Thyroid gland (tissue), 4 donors: ENCODE measurements at regions not wholly inside any gene's neighbourhood (a gene's known extent, or its start where the extent isn't known, plus 50 kb on each side); places are given as distances from the start of the nearest gene placed in this dataset.

Source experiments
- DNase-seq, 2 donors: peaks; one replicate each; pipeline ENCODE4 v3.0.0-alpha.2; 2019
- H3K27ac ChIP-seq, 3 donors: fragments of 200-600 bp; sonication (generic); 1 replicate in 2 of 3; 2 replicates in 1 of 3; pipeline ENCODE4 v1.5.1; 2016 to 2019; ENCODE audit warnings: mild to moderate bottlenecking in 1 of 3, moderate library complexity in 1 of 3
- H3K27me3 ChIP-seq: fragments of 200-600 bp; sonication (generic); one replicate; pipeline ENCODE4 v1.5.1; 2019
- H3K36me3 ChIP-seq, 2 donors: fragments of 200-600 bp; sonication (generic); one replicate each; pipeline ENCODE4 v1.5.1; 2016 to 2019
- H3K4me1 ChIP-seq, 2 donors: fragments of 200-600 bp; sonication (generic); one replicate each; pipeline ENCODE4 v1.5.1; 2017 to 2019
- H3K4me3 ChIP-seq, 3 donors: fragments of 200-600 bp; sonication (generic); replicated peaks in 1 of 3; 1 replicate in 2 of 3; 2 replicates in 1 of 3; pipeline ENCODE4 v1.5.1; 2016; ENCODE audit warnings: mild to moderate bottlenecking in 1 of 3
- H3K9me3 ChIP-seq: fragments of 200-600 bp; sonication (generic); one replicate; pipeline ENCODE4 v1.5.1; 2017
- CTCF ChIP-seq, 6 experiments: fragments of 200-600 bp in 3 of 6; fragments of 450-650 bp in 3 of 6; sonication (generic) in 3 of 6; IDR thresholded peaks; one replicate each; pipeline ENCODE4 v1.5.1; 2016 to 2019; ENCODE audit warnings: antibody characterized with exemption in 6 of 6, mild to moderate bottlenecking in 2 of 6, inconsistent platforms in 1 of 6, moderate library complexity in 1 of 6
- POLR2A ChIP-seq, 2 donors: fragments of 450-650 bp; IDR thresholded peaks; one replicate each; pipeline ENCODE4 v1.6.1; 2017; ENCODE audit warnings: antibody characterized with exemption in 2 of 2, mild to moderate bottlenecking in 2 of 2, moderate library complexity in 1 of 2
- WGBS, 2 donors: methylation state at CpG; one replicate each; pipeline ENCODE4 v1.1.5; 2017; 5-methylcytosine and 5-hydroxymethylcytosine counted together
- intact Hi-C: fragments of 100-400 bp; cut with DNase I; formaldehyde crosslinking; loops from one replicate; pipeline ENCODE4 v1.15.1; 2023

- DNase-seq = no peak
- intact Hi-C loops = no loop called here
- no peak overlapping the region for H3K4me3 ChIP-seq
- no peak for TF ChIP-seq POLR2A (IDR thresholded peaks at IDR 0.05)
- no peak for TF ChIP-seq CTCF (IDR thresholded peaks at IDR 0.05)
- no peaks in the 10 kb centered on the region for H3K9me3 ChIP-seq
- H3K27ac ChIP-seq = no peak overlapping the region
- no peaks in the 10 kb centered on the region for H3K27me3 ChIP-seq
- H3K4me1 ChIP-seq = no peaks in the 10 kb centered on the region
- no peaks in the 10 kb centered on the region for H3K36me3 ChIP-seq
These were observed 103.2 kb upstream of the SH3BP4 start for GRCh38 chr2:234848578-234848977.

GRCh38 chr2:234847639-234848038 is 104.2 kb upstream of the SH3BP4 start:
- TF ChIP-seq POLR2A (IDR thresholded peaks at IDR 0.05) (no peak), CTCF (IDR thresholded peaks at IDR 0.05) (no peak)
- no peaks in the 10 kb centered on the region for H3K4me1 ChIP-seq
- no peaks in the 10 kb centered on the region for H3K36me3 ChIP-seq
- 93 to 98% methylated on average over 6 of the region's 6 CpGs for WGBS, 2 donors
- DNase-seq = no peak
- no peaks in the 10 kb centered on the region for H3K9me3 ChIP-seq
- H3K27me3 ChIP-seq = no peaks in the 10 kb centered on the region
- H3K27ac ChIP-seq = no peak overlapping the region
- intact Hi-C loops = no loop called here
- no peak overlapping the region for H3K4me3 ChIP-seq

GRCh38 chr2:234847364-234847635 is 104.5 kb upstream of the SH3BP4 start:
- H3K36me3 ChIP-seq = no peaks in the 10 kb centered on the region
- H3K27me3 ChIP-seq = no peaks in the 10 kb centered on the region
- WGBS, 2 donors = 90 to 91% methylated on average over 6 of the region's 6 CpGs
- H3K4me1 ChIP-seq = no peaks in the 10 kb centered on the region
- no peak for TF ChIP-seq CTCF (IDR thresholded peaks at IDR 0.05)
- TF ChIP-seq POLR2A (IDR thresholded peaks at IDR 0.05) = no peak
- no peaks in the 10 kb centered on the region for H3K9me3 ChIP-seq
- DNase-seq = no peak
- no peak overlapping the region for H3K27ac ChIP-seq
- intact Hi-C loops = no loop called here
- no peak overlapping the region for H3K4me3 ChIP-seq

GRCh38 chr2:234846599-234847363 is 105.0 kb upstream of the SH3BP4 start:
- H3K27ac ChIP-seq = no peak overlapping the region
- 89 to 93% methylated on average over 11 of the region's 11 CpGs for WGBS, 2 donors

More at GRCh38 chr2:234846599-234847363, 105.0 kb upstream of the SH3BP4 start:
- no peak for TF ChIP-seq POLR2A (IDR thresholded peaks at IDR 0.05)
- TF ChIP-seq CTCF (IDR thresholded peaks at IDR 0.05) = no peak
- H3K4me1 ChIP-seq = no peaks in the 10 kb centered on the region
- H3K9me3 ChIP-seq = no peaks in the 10 kb centered on the region
- intact Hi-C loops = no loop called here
- no peaks in the 10 kb centered on the region for H3K36me3 ChIP-seq
- no peak for DNase-seq
- no peak overlapping the region for H3K4me3 ChIP-seq
- H3K27me3 ChIP-seq = no peaks in the 10 kb centered on the region
